ENCODE measurements at regions not wholly inside any gene's neighbourhood (a gene's known extent, or its start where the extent isn't known, plus 50 kb on each side); places are given as distances from the start of the nearest gene placed in this dataset.
"Not testable (repeated sequence)": the region's sequence is repeated elsewhere in the genome, so short reads cannot be mapped to it uniquely, and the experiment has no call there.

DNA sequence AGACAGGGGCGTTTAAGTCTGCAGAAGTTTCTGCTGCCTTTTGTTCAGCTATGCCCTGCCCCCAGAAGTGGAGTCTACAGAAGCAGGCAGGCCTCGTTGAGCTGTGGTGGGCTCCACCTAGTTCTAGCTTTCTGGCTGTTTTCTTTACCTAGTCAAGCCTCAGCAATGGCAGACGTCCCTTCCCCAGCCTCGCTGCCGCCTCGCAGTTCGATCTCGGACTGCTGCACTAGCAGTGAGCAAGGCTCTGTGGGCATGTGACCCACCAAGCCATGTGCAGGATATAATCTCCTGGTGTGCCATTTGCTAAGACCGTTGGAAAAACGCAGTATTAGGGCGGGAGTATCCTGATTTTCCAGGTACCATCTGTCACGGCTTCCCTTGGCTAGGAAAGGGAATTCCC lies 742.7 kb upstream of the NRXN1 start:
- DNase-seq (ENCODE audit: low spot score), result not testable (repeated sequence)

DNA sequence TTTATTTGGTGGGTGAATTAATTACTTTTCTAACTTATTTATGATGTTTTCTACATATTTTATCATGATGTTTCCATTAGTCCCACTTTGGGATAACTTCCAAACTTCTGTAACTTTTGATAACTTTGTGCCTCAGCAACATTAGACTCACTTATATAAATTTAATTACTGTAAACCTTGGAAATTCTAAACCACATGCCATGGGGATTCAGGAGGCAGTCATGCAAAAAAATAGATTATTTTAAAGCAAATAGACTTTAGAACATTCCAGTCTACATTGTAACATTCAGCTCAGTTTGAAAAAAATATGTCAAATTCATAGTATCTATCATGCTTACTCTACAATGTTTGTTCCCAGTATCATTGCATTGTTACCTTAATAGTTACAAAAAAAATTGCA lies 728.5 kb upstream of the NRXN1 start:
- DNase-seq (ENCODE audit: low spot score), result no peak

DNA sequence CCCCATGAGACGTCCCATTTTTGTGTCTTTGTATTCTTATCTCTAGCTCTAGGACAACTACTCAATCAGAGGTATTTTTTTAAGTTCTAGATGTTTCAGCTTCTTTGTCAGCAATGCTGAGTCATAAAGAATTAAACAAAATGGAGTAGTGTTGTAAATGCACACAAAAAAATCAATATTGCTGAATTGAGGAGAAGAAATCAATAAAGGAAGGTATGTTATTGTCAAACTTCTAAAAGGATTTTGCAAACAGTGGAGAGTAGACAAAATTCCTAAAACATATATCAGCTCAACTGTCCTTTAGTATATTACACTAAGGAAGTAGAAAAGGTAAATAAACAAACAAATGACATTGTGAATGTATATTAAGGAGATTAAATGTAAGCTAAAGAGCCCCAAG lies 726.1 kb upstream of the NRXN1 start:
- no peak for DNase-seq (ENCODE audit: low spot score)

DNA sequence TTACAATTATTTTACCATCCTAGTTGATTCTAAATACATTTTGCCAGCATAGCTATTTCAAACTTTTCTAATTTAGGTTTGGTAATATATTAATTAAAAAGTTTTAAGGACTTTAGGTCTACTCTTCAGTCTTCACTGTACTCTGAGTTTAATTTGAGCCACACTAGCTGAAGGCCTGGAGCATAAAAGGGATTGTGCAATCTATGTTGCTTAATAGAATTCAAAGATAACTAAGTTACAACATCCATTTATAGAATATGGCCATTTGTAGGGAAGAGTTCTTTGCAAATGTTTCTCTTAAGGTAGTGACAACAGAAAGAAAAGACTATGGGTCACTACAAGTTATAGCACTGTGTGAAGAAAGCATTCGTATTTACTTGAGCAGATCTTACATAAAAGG lies 702.2 kb upstream of the NRXN1 start:
- DNase-seq (ENCODE audit: low spot score), result no peak

DNA sequence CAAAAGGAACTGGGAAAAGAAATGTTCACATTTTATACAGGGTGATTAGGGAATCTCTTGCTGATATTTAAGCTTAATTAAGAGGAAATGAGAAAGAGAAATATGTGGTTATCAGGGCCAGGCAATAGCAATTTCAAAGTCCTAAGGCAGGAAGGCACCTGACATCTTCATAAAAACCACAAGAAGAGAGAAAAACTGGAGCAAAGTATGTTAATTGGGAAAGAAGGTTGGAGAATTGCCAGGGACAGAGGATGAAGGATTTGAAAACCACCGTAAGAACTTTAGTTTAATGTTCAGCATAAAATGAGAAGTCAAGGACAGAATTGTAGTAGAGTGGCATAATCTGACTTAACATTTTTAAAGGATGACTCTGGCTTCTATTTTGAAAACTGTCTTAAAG lies 691.8 kb upstream of the NRXN1 start:
- no peak for DNase-seq (ENCODE audit: low spot score)

DNA sequence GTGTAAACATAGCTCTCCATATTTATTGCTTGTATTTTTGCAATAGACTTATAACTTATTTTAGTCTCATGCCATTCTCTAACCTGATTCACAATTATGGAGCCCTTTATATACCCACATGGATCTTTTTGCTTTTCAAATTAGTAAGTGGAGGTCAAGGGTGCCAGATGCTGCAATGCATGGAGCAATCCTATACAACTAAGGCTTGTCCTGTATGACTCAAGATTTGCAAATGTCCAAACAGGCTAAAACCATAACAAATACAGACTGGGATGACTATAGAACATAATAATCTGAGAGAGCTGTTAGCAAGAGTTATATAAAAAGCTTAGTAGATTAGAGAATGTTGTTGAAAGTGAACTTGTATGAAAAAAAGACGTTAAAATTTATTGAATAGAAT lies 690.4 kb upstream of the NRXN1 start:
- no peak for DNase-seq (ENCODE audit: low spot score)

DNA sequence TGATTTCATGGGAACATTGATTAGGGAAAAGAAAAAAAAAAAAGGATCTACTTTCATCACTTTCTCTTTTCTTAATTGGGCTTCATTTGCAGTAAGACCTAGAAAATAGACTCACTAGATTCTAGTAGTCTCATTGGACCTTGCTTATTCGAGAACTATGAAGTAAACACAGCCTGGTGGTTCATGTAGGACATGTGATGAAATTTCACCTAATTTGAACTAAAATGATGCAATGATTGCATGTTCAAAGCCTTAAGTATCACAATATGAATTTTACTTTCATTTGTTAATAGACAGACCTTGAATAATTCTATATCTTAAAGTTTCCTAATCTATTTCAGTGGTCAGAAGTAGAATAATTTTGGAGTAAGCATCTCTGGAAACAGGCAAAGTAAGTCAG lies 688.9 kb upstream of the NRXN1 start:
- no peak for DNase-seq (ENCODE audit: low spot score)

DNA sequence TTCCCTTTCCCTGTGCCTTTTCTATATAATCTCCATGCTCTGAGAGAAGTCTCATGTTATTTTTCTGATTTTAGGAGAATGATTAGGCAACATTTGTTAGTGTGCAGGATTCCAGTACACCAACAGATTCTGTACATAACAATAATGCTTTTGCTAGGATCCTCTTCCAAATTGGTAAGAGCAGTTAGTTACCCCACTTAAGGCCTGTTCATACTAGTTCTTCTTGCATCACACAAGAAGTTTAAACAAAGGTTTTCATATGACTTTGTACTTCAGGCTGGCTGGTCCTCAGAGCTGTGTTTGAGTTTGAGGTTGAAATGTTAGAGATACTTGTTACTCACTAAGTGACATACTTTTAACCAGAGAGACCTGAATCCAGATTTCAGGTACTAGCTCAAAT lies 686.9 kb upstream of the NRXN1 start:
- DNase-seq (ENCODE audit: low spot score), result no peak

DNA sequence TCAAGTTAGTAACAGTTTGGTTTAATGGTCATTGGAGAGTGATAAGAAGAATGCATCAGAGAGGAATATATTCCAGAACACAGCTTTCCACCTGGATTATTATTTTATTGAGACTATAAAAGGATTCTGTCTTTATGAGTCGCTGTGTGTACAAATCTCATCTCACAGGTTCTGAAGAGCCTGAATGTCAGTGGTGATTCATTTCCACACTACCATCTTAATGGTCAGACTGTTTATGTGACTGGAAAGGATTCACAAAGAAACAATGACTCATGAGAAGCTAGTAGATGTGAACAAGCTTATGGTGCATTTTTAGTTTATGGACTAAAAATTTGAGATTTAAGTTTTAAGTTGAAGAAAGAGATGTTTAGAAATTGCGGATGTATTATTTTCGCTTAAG lies 685.4 kb upstream of the NRXN1 start:
- peak; percentile 85 for DNase-seq (ENCODE audit: low spot score)

DNA sequence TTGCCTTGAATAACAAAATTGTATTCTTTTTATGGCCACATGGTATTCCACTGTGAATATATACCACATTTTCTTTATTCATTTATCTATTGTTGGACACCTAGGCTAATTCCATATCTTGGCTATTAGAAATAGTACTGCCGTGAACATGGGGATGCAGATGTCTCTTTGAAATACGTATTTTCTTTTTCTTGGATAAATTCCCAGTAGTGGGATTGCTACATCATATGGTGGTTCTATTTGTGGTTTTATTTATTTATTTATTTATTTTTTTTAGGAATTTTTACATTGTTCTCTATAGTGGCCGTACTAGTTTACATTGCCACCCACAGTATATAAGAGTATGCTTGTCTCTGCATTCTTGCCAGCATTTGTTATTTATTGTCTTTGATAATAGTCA lies 679.8 kb upstream of the NRXN1 start:
- no peak for DNase-seq (ENCODE audit: low spot score)

DNA sequence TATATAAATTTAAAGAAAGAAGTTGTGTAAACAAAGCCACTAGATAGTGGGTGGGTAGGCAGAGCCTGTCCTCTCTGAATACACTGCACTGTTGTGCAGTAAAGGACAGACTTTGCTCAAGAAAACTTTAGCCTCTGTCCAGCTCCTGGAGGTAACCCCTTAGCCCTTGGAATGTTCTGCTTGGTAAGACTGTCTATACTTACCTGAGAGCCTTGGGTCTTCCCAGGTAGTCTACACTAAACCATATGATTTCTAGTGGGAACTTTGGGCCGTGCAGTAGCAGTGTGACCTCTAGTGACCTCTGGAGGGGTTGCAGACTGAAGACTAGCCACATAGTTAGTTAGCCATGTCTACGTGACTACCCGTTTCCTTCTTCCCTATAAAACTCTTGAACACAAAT lies 678.3 kb upstream of the NRXN1 start:
- peak; percentile 7 for DNase-seq (ENCODE audit: low spot score)

DNA sequence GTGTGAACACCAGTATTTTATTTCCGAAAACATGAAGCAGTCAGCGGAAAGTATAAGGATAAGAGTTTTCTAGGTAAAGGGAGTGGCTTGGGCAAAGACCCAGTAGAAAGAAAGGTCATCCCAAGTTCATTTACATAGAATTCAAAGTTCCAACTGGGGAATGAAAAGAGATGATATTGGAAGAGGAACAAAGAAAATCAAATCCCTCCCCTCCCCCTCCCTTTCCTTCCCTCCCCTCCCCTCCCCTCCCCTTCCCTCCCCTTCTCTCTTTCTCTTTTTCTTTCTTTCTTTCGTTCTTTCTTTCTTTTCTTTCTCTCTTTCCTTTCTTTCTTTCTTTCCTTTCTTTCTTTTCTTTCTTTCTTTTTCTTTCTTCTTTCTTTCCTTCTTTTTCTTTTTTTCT lies 675.7 kb upstream of the NRXN1 start:
- no peak for DNase-seq (ENCODE audit: low spot score)

DNA sequence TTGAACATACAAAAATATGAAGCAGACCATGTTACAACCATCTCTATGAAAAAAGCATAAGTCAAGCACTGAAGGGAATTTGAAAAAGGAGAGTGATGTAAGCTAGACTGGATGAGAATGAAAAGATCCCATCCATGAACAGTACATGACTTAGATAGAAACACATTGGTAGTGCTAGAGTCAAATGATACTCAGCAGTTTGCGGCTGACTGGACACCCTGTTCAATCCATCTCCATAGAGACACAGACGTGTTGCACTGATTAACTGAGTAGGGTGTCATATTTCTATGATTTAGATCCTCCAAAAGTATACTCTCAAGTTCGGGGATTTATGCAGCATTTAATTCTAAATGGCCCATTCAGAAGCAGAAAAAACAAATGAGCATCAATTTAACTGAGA lies 674.3 kb upstream of the NRXN1 start:
- DNase-seq (ENCODE audit: low spot score), result no peak

DNA sequence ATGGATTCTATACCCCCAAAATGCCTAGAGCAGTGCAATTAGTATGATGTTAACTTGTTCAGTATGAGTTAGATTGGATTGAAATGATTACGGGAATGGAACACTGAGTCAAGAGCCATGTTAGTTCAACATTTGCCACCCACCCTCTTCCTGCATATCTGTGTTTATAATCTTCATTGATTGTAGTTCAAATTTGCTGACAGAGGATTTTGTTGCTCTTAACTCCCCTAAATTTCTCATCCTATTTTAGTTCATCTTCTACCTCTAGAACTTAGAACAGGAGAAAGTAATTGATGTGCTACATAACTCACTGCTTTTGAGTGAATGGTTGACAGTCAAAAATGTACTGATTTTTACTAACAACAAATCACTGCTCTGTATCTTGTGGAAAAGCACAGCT lies 673.5 kb upstream of the NRXN1 start:
- DNase-seq (ENCODE audit: low spot score), result no peak

DNA sequence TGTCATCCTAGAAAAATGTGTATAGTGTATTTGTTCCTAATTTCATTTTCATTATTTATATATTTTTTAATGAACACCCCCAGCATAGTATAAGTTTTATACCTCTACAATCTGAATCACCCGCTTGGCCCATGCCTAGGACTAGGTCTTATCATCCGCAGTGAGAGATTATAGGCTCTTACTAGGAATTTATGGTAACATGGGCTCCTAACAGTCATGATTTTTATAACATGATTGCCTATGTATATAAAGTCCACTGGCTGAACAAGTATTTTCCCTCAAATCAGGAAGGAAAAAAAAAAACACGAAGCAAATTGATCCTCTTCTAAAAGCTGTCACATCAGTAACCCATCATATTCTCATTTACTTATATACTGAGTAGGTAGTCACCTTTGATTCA lies 666.1 kb upstream of the NRXN1 start:
- DNase-seq (ENCODE audit: low spot score), result no peak

DNA sequence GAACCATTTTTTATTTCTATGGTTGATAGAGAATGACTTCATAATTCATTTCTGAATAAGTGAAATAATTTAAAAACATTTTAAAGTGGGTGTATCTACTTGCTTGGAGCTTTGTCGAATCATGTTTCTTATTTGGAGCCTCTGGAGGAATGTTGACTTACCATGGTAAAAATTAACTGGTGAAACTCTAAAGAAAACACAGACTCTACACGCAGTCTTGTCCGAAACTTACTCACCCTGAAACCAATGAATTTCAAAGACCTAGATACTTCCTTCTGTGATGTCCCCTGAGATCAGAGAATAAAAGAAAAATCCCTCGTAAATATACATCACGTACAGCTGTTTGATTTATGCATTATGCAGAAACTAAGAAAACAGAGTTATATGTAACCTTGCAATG lies 665.2 kb upstream of the NRXN1 start:
- no peak for DNase-seq (ENCODE audit: low spot score)

DNA sequence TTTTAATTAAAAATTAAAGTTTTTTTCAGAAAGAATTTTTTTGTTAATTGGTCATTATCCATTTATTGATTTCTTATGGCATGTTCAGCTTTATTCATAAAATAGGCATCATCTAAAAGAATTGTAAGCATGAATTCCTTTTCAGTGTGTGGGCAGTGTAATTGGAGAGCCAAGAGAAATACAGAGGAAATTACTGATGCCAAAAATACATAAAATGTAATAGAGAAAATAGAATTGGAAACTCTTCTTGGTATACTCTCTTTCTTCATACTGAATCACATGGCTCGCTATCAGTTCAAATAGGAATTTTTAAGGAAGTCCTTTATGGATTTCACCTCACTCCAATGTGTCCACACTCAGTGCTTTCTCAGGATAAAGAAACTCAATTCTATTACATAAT lies 663.6 kb upstream of the NRXN1 start:
- DNase-seq (ENCODE audit: low spot score), result no peak

DNA sequence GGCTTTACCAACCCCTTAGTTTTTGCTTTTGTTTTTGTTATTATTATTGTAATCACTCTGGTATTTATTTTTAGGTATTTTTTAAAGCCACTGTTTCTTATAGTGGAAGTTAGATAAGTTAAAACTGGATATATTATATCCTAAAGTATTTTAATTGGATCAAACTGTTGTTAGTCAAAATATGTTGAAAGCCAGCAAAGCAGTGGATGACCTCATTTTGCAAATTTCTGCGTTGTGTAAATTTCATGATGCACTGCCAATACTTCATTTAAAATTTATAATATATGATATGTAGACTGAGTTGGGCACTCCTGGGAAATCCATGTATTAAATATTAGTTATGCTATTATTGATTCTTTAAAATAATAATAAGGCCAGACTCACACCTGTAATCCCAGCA lies 661.7 kb upstream of the NRXN1 start:
- no peak for DNase-seq (ENCODE audit: low spot score)

DNA sequence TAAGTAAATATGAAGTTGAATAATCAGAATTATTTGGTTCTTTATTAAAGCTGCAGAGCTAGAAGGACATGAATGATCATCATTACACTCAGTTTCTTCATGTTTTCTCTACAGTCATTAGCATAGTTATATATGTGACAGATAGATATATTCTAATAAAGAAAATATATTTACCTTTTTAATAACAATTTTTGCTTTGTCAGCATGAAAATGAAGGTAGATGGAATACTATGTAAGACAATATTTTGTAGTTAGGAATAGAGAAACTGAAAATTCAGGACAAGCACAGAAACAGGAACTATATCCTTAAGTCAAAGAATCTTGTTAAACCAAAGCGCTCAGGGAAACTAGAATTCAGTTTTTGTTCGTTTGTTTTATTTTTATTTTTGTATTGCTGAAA lies 649.9 kb upstream of the NRXN1 start:
- no peak for DNase-seq (ENCODE audit: low spot score)

DNA sequence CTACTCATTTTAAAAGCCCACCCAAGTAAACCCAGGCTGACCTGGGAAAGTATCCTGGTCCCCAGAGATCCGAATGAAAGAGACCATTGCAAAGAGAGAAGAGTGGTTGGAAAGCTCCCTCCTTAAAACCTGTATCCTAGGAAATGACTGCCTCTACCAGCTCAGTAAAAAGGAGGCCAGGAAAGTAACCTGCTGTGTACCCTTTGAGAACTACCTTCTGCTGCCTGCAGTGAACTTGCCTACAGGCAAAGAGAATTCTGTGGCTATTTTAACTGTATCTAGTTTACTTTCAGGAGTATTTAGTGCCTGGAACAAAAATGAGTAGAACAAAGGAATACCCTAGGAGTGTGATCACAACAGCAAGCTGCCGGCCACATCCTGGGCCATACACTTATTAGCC lies 641.7 kb upstream of the NRXN1 start:
- DNase-seq (ENCODE audit: low spot score), result no peak

DNA sequence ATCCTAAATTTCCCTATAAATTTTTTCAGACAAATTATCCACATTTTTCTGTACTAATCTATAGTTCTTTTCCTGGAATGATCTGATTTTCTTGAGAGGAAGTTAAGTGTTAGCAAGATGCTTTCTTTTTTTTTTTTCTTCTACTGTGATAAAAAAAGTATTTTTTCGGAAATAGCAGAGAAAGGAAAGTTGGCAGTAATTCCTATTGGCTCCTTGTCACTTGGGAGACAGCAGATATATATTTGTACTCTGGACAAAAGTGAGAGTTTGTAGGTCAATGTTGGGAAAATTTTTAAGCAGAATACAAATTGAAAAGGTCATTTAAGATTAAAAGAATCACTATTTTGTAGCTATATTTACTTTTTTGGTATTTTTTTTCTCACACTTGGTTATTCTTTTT lies 635.7 kb upstream of the NRXN1 start:
- DNase-seq (ENCODE audit: low spot score), result no peak

DNA sequence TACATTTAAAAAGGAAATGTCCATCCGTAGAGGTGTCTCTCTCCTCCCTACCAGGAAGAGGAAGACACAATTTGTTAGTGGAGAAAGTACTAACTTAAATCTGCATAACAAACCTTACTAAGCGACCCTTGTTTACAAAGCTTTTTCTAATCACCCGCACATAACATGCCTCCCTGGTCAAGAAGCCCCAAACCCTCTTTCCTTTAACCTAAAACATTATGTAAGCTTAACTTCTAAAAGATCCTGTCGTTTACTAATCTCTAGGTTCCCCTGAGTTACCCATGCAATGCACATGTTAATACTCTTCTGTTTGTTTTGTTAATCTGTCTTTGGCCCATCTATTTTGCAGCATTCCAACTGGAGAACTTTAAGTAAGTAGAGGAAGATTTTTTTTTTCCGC lies 630.3 kb upstream of the NRXN1 start:
- no peak for DNase-seq (ENCODE audit: low spot score)

DNA sequence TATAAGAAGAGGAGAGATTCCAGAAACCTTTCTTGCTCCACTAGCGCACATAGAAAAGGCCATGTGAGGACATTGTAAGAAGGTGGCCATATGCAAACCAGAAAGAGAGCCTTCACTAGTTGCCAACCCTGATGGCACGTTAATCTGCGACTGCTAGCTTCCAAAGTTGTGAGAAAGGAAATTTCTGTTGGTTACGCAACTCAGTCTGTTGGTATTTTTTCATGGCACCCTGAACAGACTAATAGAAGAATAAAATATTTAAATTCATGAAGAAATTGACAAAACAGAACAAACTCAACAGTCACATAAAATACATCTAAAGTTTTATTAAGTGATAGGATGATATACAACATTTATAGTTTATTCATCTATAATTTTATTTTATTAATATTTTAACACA lies 625.9 kb upstream of the NRXN1 start:
- no peak for DNase-seq (ENCODE audit: low spot score)

DNA sequence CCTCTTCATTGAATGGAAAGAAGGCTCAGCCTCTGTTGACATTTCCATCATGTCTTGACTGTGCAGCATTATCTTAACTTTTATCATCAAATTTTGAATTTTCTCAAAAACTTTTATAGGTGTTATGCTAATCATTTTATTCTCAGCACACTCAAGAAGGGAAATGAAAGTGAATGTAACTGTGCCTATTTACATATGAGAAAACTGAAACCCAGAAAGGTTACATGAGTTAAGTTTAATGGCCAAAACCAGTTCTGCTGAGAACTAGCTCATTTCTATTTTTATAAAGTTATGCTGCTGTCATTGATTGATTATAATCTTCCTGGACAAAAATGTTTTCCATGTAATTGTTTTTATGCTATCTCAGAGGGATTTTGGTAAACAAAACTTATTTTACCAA lies 618.8 kb upstream of the NRXN1 start:
- DNase-seq (ENCODE audit: low spot score), result no peak

DNA sequence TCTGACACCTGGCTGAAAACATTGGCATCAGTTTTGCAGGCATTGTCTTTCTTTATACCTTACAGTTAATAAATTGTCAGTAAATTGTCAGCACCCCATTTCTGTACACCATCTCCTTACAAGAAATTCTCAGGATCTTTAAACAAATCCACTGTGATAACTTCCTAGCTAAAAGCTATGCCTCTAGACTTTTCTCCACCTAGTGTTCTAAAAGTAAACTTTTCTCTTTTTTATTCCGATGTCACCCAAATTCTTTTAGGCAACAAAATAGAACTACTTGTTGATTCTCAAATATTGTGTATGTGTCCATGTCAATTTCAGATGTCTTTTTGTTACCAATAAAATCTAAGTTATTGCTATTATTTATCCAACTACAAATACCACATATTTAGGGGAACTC lies 617.4 kb upstream of the NRXN1 start:
- DNase-seq (ENCODE audit: low spot score), result no peak

DNA sequence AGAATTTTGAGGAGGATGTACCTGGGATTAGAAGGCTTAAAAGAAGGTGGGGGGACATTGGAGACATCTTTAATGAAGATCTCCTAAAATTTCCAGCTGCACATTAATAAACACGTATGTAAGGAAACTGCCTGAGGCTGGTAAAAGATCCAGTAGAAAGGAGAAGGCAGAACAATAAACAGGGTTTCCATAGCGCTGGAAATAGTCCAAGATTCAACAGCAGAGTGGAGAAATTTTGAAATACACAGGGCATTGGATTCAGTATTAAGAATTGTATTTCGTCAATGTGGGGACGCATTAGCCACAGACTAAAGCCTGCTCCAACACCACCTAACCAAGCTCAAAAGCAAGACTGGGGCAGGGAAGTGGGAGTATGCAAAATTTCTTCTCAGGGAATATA lies 606.9 kb upstream of the NRXN1 start:
- no peak for DNase-seq (ENCODE audit: low spot score)
